GM12878 (cell line): ENCODE measurements at regions not wholly inside any gene's neighbourhood (a gene's known extent, or its start where the extent isn't known, plus 50 kb on each side); places are given as distances from the start of the nearest gene placed in this dataset.

ENCODE experiments used
- ATAC-seq: fragments of 200-7000 bp; cut with Tn5 transposase; 3 replicates; pipeline ENCODE4 v1.9.1; 2020; ENCODE audit warnings: mild to moderate bottlenecking, moderate library complexity
- BruUV-seq: library from RNA; stranded (reverse); fragments of 400-500 nt; replicated peaks from 2 replicates; lab custom pipeline; 2021; lab: Mats Ljungman, UMichigan
- CTCF ChIA-PET: fragments of 300-600 bp; sonication (Branson Sonifier 250); formaldehyde crosslinking; extraction: SDS; loops from one replicate; lab custom pipeline; 2021; ENCODE audit warnings: inconsistent platforms; lab: Yijun Ruan, JAX
- POLR2A ChIA-PET: fragments of 350-600 bp; formaldehyde crosslinking; extraction: SDS; loops from one replicate; lab custom pipeline; 2021; ENCODE audit warnings: inconsistent platforms; lab: Charles Lee
- RAD21 ChIA-PET: fragments of 300-600 bp; sonication (Branson Sonifier 250); formaldehyde crosslinking; loops from one replicate; lab custom pipeline; 2023; ENCODE audit warnings: antibody characterized with exemption; ENCODE audit not compliant: unreplicated experiment; lab: Charles Lee
- SMC1A ChIA-PET: fragments of 300-600 bp; sonication (Branson Sonifier 250); formaldehyde crosslinking; loops from one replicate; lab custom pipeline; 2023; ENCODE audit not compliant: unreplicated experiment, uncharacterized antibody; lab: Charles Lee
- DNase-seq: peaks from one replicate; pipeline ENCODE4 v3.0.0-alpha.2; 2011; ENCODE audit warnings: low read depth, low spot score
- FAIRE-seq: peaks from 3 replicates; lab custom pipeline; 2011; peaks lifted over from hg19 to GRCh38; lab: Jason Lieb, UNC
- H2AFZ ChIP-seq: 2 replicates; pipeline ENCODE4 v1.6.0; 2011; ENCODE audit warnings: low read depth, low read length, control low read depth; ENCODE audit not compliant: control insufficient read depth
- H3K27ac ChIP-seq: 2 replicates; pipeline ENCODE4 v1.5.1; 2011; ENCODE audit warnings: control low read depth; ENCODE audit not compliant: control insufficient read depth, insufficient read depth
- H3K27me3 ChIP-seq, 2 experiments: replicated peaks in 1 of 2; 2 replicates each; pipeline versions ENCODE4 v1.6.0 to v1.6.1; 2011; ENCODE audit warnings: low read length in 1 of 2; ENCODE audit not compliant: control insufficient read depth in 2 of 2, insufficient read depth in 2 of 2
- H3K36me3 ChIP-seq, 2 experiments: 2 replicates each; pipeline ENCODE4 v1.5.1; 2011; ENCODE audit warnings: low read length in 1 of 2; ENCODE audit not compliant: control insufficient read depth in 2 of 2, insufficient read depth in 2 of 2
- H3K4me1 ChIP-seq: 2 replicates; pipeline ENCODE4 v1.6.1; 2011; ENCODE audit warnings: mild to moderate bottlenecking, low read length, moderate library complexity, mixed read lengths; ENCODE audit not compliant: control insufficient read depth, insufficient read depth
- H3K4me2 ChIP-seq: 2 replicates; pipeline ENCODE4 v1.6.0; 2011; ENCODE audit warnings: control low read depth; ENCODE audit not compliant: control insufficient read depth, insufficient read depth
- H3K4me3 ChIP-seq: fragments of 200-600 bp; sonication (generic); 2 replicates; pipeline ENCODE4 v1.5.1; 2016
- H3K79me2 ChIP-seq: 2 replicates; pipeline ENCODE4 v1.6.0; 2011; ENCODE audit warnings: low read length; ENCODE audit not compliant: control insufficient read depth, insufficient read depth
- H3K9ac ChIP-seq: 2 replicates; pipeline ENCODE4 v1.8.0; 2011; ENCODE audit warnings: low read length, control low read depth, mixed read lengths; ENCODE audit not compliant: control insufficient read depth, insufficient read depth
- H3K9me3 ChIP-seq: replicated peaks from 3 replicates; pipeline ENCODE4 v1.5.1; 2011; ENCODE audit warnings: mild to moderate bottlenecking, low read length; ENCODE audit not compliant: control insufficient read depth, insufficient read depth
- H4K20me1 ChIP-seq: 2 replicates; pipeline ENCODE4 v1.6.0; 2011; ENCODE audit not compliant: control insufficient read depth, insufficient read depth
- ATF7 ChIP-seq: fragments of 450-650 bp; IDR thresholded peaks from 2 replicates; pipeline ENCODE4 v1.6.1; 2016; ENCODE audit warnings: low read depth, mild to moderate bottlenecking
- BCLAF1 ChIP-seq: fragments of 450-650 bp; IDR thresholded peaks from 2 replicates; pipeline ENCODE4 v1.6.1; 2017; ENCODE audit warnings: antibody characterized with exemption, mild to moderate bottlenecking, moderate library complexity
- BMI1 ChIP-seq: fragments of 450-650 bp; IDR thresholded peaks from 2 replicates; pipeline ENCODE4 v1.6.1; 2016; ENCODE audit warnings: mild to moderate bottlenecking, moderate library complexity, borderline replicate concordance
- BRCA1 ChIP-seq: IDR thresholded peaks from 2 replicates; pipeline ENCODE4 v1.6.1; 2011; ENCODE audit warnings: low read depth, low read length, improper control_type of control experiment
- CBFB ChIP-seq: IDR thresholded peaks from 2 replicates; pipeline ENCODE4 v1.6.1; 2016; ENCODE audit warnings: antibody characterized with exemption, low read depth
- CBX5 ChIP-seq: sonication (generic); IDR thresholded peaks from 2 replicates; pipeline ENCODE4 v1.6.1; 2016; ENCODE audit warnings: low read depth, moderate library complexity, mild to moderate bottlenecking, inconsistent platforms
- E2F8 ChIP-seq: fragments of 450-650 bp; IDR thresholded peaks from 2 replicates; pipeline ENCODE4 v1.6.1; 2018; ENCODE audit warnings: mild to moderate bottlenecking, low read depth, moderate library complexity; ENCODE audit not compliant: partially characterized antibody
- ESRRA ChIP-seq: IDR thresholded peaks from 2 replicates; pipeline ENCODE4 v1.6.1; 2012; ENCODE audit warnings: mild to moderate bottlenecking, low read length, improper control_type of control experiment
- IRF4 ChIP-seq: IDR thresholded peaks from 2 replicates; pipeline ENCODE4 v1.6.1; 2011; ENCODE audit warnings: low read depth, low read length
- MTA2 ChIP-seq: fragments of 450-650 bp; IDR thresholded peaks from 2 replicates; pipeline ENCODE4 v1.6.1; 2016; ENCODE audit warnings: low read depth, mild to moderate bottlenecking, moderate library complexity
- NBN ChIP-seq: fragments of 450-650 bp; IDR thresholded peaks from 2 replicates; pipeline ENCODE4 v1.6.1; 2016
- NFYA ChIP-seq: IDR thresholded peaks from 2 replicates; pipeline ENCODE4 v1.6.1; 2011; ENCODE audit warnings: low read depth, mild to moderate bottlenecking, low read length, improper control_type of control experiment, borderline replicate concordance
- RAD51 ChIP-seq: fragments of 450-650 bp; IDR thresholded peaks from 2 replicates; pipeline ENCODE4 v1.6.1; 2016; ENCODE audit warnings: moderate library complexity, mild to moderate bottlenecking, inconsistent platforms
- SRF ChIP-seq, 2 experiments: IDR thresholded peaks; 2 replicates each; pipeline ENCODE4 v1.6.1; 2011; ENCODE audit warnings: low read depth in 2 of 2, low read length in 2 of 2, mild to moderate bottlenecking in 1 of 2, moderate library complexity in 1 of 2
- TCF7 ChIP-seq: IDR thresholded peaks from 2 replicates; pipeline ENCODE4 v1.6.1; 2014; ENCODE audit warnings: antibody characterized with exemption, borderline replicate concordance
- YBX1 ChIP-seq: fragments of 450-650 bp; IDR thresholded peaks from 2 replicates; pipeline ENCODE4 v1.6.1; 2016; ENCODE audit warnings: antibody characterized with exemption
- WGBS: methylation state at CpG from one replicate; pipeline ENCODE4 v1.1.6; 2016; ENCODE audit warnings: low lambda C conversion rate; ENCODE audit not compliant: insufficient replicate concordance, insufficient coverage; ENCODE audit errors: missing lambda C conversion rate; 5-methylcytosine and 5-hydroxymethylcytosine counted together
- in situ Hi-C: fragments of 300-500 bp; cut with MboI; formaldehyde crosslinking; loops from 9 replicates; pipeline ENCODE4 v1.14.3; 2018; ENCODE audit warnings: mixed read lengths
- intact Hi-C: fragments of 100-400 bp; cut with micrococcal nuclease; formaldehyde crosslinking; loops from one replicate; pipeline ENCODE4 v1.14.2; 2022; ENCODE audit not compliant: unreplicated experiment
- TF ChIP-seq, protein P1 (sequence below): fragments of 450-650 bp; IDR thresholded peaks from 2 replicates; pipeline ENCODE4 v1.6.1; 2017; ENCODE audit warnings: mild to moderate bottlenecking, moderate library complexity

DNA sequence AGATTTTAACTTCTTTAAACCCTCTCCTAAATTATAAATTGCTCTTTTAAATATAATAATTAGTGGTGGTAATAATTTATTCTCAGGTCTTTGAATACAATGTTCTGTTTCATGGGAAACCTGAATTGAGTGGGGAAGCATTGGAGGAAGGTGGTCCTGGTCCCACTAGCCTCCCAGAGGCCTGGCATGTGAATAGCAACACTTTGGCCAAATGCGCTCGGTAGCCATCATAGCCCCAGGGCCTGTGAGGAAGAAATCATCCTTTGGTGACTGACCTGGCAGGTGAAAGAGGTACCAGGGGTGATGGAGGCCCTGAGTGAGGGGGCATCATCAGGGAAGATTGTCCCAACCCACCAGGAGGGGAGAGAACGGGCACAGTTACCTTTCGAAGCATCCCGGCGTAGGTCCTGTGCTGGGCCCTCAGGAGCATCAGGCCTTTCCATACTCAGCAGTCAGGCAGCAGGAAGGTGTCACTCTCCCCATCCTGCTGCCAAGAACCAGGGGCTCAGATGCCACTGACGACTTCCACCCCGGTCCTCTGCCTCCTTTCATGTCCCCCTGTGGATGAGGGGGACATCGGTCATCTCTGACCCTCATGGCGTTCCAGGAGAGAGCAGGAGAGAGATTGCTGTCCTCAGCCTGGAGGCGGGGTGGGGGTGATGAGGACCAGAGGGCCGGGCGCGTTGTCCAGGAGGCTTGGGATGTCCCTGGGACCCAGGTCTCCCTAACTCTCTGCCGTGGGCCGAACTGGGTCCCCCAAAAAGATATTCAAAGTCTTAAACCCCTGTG lies 78.6 kb upstream of the HPCAL1 start:
- no peaks in the 10 kb centered on the region for H3K4me1 ChIP-seq
- H3K27ac ChIP-seq: no peak overlapping the region
- SMC1A ChIA-PET: no interaction called here
- no peaks in the 10 kb centered on the region for H3K79me2 ChIP-seq
- RAD21 ChIA-PET: no interaction called here
- DNase-seq: no peak
- 41% methylated on average over 16 of the region's 16 CpGs for WGBS
- intact Hi-C loops (no loop called here), in situ Hi-C loops (no loop called here)
- BruUV-seq: no TSS peak
- CTCF ChIA-PET: no interaction called here
- FAIRE-seq: no peak
- H4K20me1 ChIP-seq: no peaks in the 10 kb centered on the region
- no peaks in the 10 kb centered on the region for H3K27me3 ChIP-seq
- H3K9ac ChIP-seq: no peak overlapping the region
- no peaks in the 10 kb centered on the region for H3K36me3 ChIP-seq
- no peaks in the 10 kb centered on the region for H3K9me3 ChIP-seq
- no peak overlapping the region for H3K4me2 ChIP-seq
- POLR2A ChIA-PET: no interaction called here
- no peak overlapping the region for H2AFZ ChIP-seq
- no peak for ATAC-seq
- no peak overlapping the region for H3K4me3 ChIP-seq
- TF ChIP-seq, protein P1, sequence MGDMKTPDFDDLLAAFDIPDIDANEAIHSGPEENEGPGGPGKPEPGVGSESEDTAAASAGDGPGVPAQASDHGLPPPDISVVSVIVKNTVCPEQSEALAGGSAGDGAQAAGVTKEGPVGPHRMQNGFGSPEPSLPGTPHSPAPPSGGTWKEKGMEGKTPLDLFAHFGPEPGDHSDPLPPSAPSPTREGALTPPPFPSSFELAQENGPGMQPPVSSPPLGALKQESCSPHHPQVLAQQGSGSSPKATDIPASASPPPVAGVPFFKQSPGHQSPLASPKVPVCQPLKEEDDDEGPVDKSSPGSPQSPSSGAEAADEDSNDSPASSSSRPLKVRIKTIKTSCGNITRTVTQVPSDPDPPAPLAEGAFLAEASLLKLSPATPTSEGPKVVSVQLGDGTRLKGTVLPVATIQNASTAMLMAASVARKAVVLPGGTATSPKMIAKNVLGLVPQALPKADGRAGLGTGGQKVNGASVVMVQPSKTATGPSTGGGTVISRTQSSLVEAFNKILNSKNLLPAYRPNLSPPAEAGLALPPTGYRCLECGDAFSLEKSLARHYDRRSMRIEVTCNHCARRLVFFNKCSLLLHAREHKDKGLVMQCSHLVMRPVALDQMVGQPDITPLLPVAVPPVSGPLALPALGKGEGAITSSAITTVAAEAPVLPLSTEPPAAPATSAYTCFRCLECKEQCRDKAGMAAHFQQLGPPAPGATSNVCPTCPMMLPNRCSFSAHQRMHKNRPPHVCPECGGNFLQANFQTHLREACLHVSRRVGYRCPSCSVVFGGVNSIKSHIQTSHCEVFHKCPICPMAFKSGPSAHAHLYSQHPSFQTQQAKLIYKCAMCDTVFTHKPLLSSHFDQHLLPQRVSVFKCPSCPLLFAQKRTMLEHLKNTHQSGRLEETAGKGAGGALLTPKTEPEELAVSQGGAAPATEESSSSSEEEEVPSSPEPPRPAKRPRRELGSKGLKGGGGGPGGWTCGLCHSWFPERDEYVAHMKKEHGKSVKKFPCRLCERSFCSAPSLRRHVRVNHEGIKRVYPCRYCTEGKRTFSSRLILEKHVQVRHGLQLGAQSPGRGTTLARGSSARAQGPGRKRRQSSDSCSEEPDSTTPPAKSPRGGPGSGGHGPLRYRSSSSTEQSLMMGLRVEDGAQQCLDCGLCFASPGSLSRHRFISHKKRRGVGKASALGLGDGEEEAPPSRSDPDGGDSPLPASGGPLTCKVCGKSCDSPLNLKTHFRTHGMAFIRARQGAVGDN: no peak
- TF ChIP-seq TCF7 (no peak), RAD51 (no peak), ESRRA (no peak), MTA2 (no peak), CBX5 (no peak), ATF7 (no peak), BCLAF1 (no peak), IRF4 (no peak), BRCA1 (no peak), NFYA (no peak), SRF (IDR thresholded peaks at IDR 0.05; ENCODE audit: low read depth in 2 of 2, low read length in 2 of 2) (no peak), E2F8 (no peak), YBX1 (no peak), NBN (no peak), CBFB (no peak), BMI1 (no peak)
